ENCODE measurements at regions not wholly inside any gene's neighbourhood (a gene's known extent, or its start where the extent isn't known, plus 50 kb on each side); places are given as distances from the start of the nearest gene placed in this dataset.

DNA sequence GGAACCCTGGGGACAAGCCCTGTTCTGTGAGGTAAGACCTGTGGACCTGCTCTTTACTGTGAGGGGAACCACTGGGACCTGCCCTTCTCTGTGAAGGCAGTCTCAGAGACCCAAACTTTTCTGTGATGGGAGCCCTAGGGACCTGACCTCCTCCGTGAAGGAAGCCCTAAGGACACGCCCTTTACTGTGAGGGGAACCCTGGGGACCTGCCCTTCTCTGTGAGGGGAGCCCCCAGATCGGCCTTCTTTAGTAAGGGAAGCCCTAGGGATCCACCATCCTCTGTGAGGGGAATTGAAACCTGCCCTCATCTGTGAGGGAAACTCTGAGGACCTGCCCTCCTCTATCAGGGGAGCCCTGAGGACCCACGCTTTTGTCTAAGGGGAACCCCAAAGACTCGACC lies 343.5 kb downstream of the UQCRFS1 start:
- DNase-seq (ENCODE audit: low spot score in 2 of 2), result no peak
- TF ChIP-seq POLR2AphosphoS5 (IDR thresholded peaks at IDR 0.05), result no peak
- TF ChIP-seq POLR2A (IDR thresholded peaks at IDR 0.05), result no peak
- no peak for TF ChIP-seq CTCF (IDR thresholded peaks at IDR 0.05)
- Histone ChIP-seq H3K9me3 (no peaks in the 10 kb centered on the region), H3K36me3 (no peaks in the 10 kb centered on the region), H3K27ac (no peak overlapping the region), H3K4me1 (no peaks in the 10 kb centered on the region), H3K27me3 (peaks cover 0 to 9% of the 10 kb centered on the region in 2 donors), H3K4me3 (no peak overlapping the region)
- intact Hi-C loops (cut with DNase I; ENCODE audit: low total_unique reads), result no loop called here

GRCh38 chr19:28868836-28869235 lies 344.1 kb downstream of the UQCRFS1 start:
- no peak for DNase-seq (ENCODE audit: low spot score in 2 of 2)
- H3K4me3 ChIP-seq, result no peak overlapping the region
- TF ChIP-seq POLR2AphosphoS5 (IDR thresholded peaks at IDR 0.05) (no peak), POLR2A (IDR thresholded peaks at IDR 0.05) (no peak), CTCF (IDR thresholded peaks at IDR 0.05) (no peak)
- H3K27ac ChIP-seq, result no peak overlapping the region
- H3K36me3 ChIP-seq, result no peaks in the 10 kb centered on the region
- intact Hi-C loops (cut with DNase I; ENCODE audit: low total_unique reads), result no loop called here
- H3K27me3 ChIP-seq, result peaks cover 0 to 9% of the 10 kb centered on the region in 2 donors
- H3K9me3 ChIP-seq, result no peaks in the 10 kb centered on the region
- no peaks in the 10 kb centered on the region for H3K4me1 ChIP-seq

DNA sequence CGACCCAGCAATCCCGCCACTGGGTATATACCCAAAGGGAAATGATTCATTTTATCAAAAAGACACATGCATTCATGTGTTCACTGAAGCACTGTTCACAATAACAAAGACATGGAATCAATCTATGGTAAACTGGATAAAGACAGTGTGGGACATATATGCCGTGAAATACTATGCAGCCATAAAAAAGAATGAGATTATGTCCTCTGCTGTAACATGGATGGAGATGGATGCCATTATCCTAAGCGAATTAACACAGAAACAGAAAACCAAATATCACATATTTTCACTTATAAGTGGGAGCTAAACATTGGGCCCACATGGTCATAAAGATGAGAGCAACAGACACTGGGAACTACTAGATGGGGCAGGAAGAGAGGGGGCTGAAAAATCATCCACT lies 345.0 kb downstream of the UQCRFS1 start:
- no peak for DNase-seq (ENCODE audit: low spot score in 2 of 2)
- intact Hi-C loops (cut with DNase I; ENCODE audit: low total_unique reads), result no loop called here

DNA sequence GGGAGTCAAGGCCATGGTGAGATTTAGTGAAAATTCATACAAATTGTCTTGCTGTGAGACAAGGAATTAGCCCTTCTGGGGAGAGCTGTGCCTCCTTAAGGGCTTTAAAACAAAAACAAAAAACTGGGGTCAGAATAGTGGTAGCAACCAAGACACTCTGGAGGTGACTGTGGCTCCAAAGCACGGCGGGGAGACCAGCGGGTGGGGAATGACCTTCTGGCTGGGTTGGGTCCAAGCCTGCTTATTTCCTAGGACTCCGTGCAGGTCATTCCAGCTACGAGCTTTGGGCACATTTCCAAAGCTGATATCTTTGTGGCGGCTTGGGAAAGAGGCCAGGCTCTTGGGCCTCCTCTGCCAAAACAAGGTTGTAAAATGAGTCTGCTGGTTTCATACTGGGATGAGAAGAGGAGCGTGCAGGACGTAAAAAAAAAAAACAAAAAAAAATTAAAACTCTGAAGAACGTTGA lies 348.3 kb downstream of the UQCRFS1 start:
- Histone ChIP-seq H3K27ac (no peak overlapping the region), H3K4me1 (no peaks in the 10 kb centered on the region), H3K4me3 (no peak overlapping the region), H3K36me3 (no peaks in the 10 kb centered on the region), H3K9me3 (no peaks in the 10 kb centered on the region), H3K27me3 (peaks cover 0 to 3% of the 10 kb centered on the region in 2 donors)
- no peak for DNase-seq (ENCODE audit: low spot score in 2 of 2)
- TF ChIP-seq POLR2A (IDR thresholded peaks at IDR 0.05) (no peak), POLR2AphosphoS5 (IDR thresholded peaks at IDR 0.05) (no peak), CTCF (IDR thresholded peaks at IDR 0.05) (no peak)
- intact Hi-C loops (cut with DNase I; ENCODE audit: low total_unique reads), result no loop called here

More for the DNA sequence above, 345.0 kb downstream of the UQCRFS1 start:
- no peak for TF ChIP-seq POLR2AphosphoS5 (IDR thresholded peaks at IDR 0.05)
- TF ChIP-seq POLR2A (IDR thresholded peaks at IDR 0.05), result no peak
- no peak for TF ChIP-seq CTCF (IDR thresholded peaks at IDR 0.05)
- Histone ChIP-seq H3K4me1 (no peaks in the 10 kb centered on the region), H3K9me3 (no peaks in the 10 kb centered on the region), H3K4me3 (no peak overlapping the region), H3K27me3 (peaks cover 0 to 9% of the 10 kb centered on the region in 2 donors), H3K27ac (no peak overlapping the region), H3K36me3 (no peaks in the 10 kb centered on the region)

DNA sequence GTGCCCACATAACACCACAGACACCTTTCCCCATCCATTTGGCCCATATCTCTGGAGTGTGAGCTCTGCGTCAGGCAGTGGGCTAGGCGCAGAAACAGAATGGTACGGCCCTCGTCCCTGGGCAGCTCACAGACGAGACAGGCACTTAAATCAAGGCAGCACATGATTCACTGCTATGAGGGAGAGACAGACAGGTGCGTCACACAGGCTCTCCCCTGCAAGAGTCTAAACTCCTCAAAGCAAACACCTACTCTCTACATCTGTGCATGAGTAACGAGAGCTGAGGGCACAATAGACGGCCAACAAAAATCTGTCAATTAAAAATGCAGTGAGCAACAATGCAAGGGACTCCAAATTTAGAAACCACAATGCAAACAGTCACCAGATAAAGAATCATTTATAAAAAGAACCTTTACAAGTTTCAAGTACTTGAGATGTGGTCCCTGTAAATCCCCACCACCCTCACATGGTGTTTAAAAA lies 348.9 kb downstream of the UQCRFS1 start:
- H3K36me3 ChIP-seq, result no peaks in the 10 kb centered on the region
- H3K9me3 ChIP-seq, result no peaks in the 10 kb centered on the region
- H3K27ac ChIP-seq, result no peak overlapping the region
- no peak overlapping the region for H3K4me3 ChIP-seq
- no peaks in the 10 kb centered on the region for H3K27me3 ChIP-seq
- intact Hi-C loops (cut with DNase I; ENCODE audit: low total_unique reads), result no loop called here
- no peaks in the 10 kb centered on the region for H3K4me1 ChIP-seq
- DNase-seq (ENCODE audit: low spot score in 2 of 2), result no peak
- no peak for TF ChIP-seq POLR2AphosphoS5 (IDR thresholded peaks at IDR 0.05)
- no peak for TF ChIP-seq POLR2A (IDR thresholded peaks at IDR 0.05)
- TF ChIP-seq CTCF (IDR thresholded peaks at IDR 0.05), result no peak
